HL-60 (cell line): ENCODE measurements at regions not wholly inside any gene's neighbourhood (a gene's known extent, or its start where the extent isn't known, plus 50 kb on each side); places are given as distances from the start of the nearest gene placed in this dataset.

Source experiments
- DNase-seq, 2 experiments: peaks; one replicate each; pipeline ENCODE4 v3.0.0-alpha.2; 2010 to 2020; ENCODE audit warnings: low read depth in 1 of 2, low spot score in 1 of 2
- H3K27ac ChIP-seq: fragments of 250-450 bp; sonication (Bioruptor Pico); replicated peaks from 2 replicates; pipeline ENCODE4 v1.5.1; 2020; ENCODE audit warnings: mild to moderate bottlenecking, moderate library complexity
- H3K27me3 ChIP-seq: fragments of 250-450 bp; sonication (Bioruptor Pico); 2 replicates; pipeline ENCODE4 v1.5.1; 2021; ENCODE audit warnings: mild to moderate bottlenecking, moderate library complexity; ENCODE audit not compliant: insufficient read depth, poor library complexity, severe bottlenecking
- H3K4me3 ChIP-seq: replicated peaks from 2 replicates; pipeline ENCODE4 v1.5.1; 2011; ENCODE audit warnings: mild to moderate bottlenecking, control low read depth, low read length; ENCODE audit not compliant: insufficient read depth
- GABPA ChIP-seq: IDR thresholded peaks from 2 replicates; pipeline ENCODE4 v1.6.1; 2012; ENCODE audit warnings: low read depth
- POLR2AphosphoS5 ChIP-seq: IDR thresholded peaks from 2 replicates; pipeline ENCODE4 v1.6.1; 2012; ENCODE audit warnings: low read depth
- SPI1 ChIP-seq: IDR thresholded peaks from 2 replicates; pipeline ENCODE4 v1.6.1; 2012; ENCODE audit warnings: low read depth, mild to moderate bottlenecking, borderline replicate concordance
- TF ChIP-seq, protein P1 (sequence below): IDR thresholded peaks from one replicate; pipeline ENCODE4 v1.5.1; 2011; ENCODE audit warnings: low read length, control low read depth, inconsistent platforms; ENCODE audit not compliant: insufficient read depth
- TF ChIP-seq, protein P2 (sequence below): IDR thresholded peaks from 2 replicates; pipeline ENCODE4 v1.6.1; 2012; ENCODE audit warnings: low read depth; ENCODE audit not compliant: insufficient replicate concordance

DNA sequence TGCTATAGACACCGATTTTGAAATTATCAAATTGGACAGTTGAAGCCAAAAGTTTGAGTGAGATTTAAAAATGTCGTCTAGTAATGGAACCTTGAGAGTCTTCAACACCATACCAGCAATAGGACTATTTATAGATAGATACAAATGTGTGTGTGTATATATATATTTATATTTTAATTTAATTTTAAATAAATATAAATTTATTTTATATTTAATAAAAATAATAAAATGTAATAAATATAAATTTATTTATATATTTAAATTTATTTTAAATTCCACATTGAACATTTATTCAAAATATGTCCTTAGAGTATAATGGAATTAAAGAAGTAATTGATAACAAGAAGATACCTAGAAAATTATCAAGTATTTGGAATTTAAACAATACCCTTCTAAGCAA lies 221.9 kb upstream of the CXXC4 start:
- no peak for DNase-seq
- H3K27me3 ChIP-seq = no peaks in the 10 kb centered on the region
- TF ChIP-seq GABPA (no peak), POLR2AphosphoS5 (no peak), SPI1 (no peak)
- TF ChIP-seq, protein P1, sequence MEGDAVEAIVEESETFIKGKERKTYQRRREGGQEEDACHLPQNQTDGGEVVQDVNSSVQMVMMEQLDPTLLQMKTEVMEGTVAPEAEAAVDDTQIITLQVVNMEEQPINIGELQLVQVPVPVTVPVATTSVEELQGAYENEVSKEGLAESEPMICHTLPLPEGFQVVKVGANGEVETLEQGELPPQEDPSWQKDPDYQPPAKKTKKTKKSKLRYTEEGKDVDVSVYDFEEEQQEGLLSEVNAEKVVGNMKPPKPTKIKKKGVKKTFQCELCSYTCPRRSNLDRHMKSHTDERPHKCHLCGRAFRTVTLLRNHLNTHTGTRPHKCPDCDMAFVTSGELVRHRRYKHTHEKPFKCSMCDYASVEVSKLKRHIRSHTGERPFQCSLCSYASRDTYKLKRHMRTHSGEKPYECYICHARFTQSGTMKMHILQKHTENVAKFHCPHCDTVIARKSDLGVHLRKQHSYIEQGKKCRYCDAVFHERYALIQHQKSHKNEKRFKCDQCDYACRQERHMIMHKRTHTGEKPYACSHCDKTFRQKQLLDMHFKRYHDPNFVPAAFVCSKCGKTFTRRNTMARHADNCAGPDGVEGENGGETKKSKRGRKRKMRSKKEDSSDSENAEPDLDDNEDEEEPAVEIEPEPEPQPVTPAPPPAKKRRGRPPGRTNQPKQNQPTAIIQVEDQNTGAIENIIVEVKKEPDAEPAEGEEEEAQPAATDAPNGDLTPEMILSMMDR = no peak
- TF ChIP-seq, protein P2, sequence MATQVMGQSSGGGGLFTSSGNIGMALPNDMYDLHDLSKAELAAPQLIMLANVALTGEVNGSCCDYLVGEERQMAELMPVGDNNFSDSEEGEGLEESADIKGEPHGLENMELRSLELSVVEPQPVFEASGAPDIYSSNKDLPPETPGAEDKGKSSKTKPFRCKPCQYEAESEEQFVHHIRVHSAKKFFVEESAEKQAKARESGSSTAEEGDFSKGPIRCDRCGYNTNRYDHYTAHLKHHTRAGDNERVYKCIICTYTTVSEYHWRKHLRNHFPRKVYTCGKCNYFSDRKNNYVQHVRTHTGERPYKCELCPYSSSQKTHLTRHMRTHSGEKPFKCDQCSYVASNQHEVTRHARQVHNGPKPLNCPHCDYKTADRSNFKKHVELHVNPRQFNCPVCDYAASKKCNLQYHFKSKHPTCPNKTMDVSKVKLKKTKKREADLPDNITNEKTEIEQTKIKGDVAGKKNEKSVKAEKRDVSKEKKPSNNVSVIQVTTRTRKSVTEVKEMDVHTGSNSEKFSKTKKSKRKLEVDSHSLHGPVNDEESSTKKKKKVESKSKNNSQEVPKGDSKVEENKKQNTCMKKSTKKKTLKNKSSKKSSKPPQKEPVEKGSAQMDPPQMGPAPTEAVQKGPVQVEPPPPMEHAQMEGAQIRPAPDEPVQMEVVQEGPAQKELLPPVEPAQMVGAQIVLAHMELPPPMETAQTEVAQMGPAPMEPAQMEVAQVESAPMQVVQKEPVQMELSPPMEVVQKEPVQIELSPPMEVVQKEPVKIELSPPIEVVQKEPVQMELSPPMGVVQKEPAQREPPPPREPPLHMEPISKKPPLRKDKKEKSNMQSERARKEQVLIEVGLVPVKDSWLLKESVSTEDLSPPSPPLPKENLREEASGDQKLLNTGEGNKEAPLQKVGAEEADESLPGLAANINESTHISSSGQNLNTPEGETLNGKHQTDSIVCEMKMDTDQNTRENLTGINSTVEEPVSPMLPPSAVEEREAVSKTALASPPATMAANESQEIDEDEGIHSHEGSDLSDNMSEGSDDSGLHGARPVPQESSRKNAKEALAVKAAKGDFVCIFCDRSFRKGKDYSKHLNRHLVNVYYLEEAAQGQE = no peak
- no peak overlapping the region for H3K27ac ChIP-seq
- H3K4me3 ChIP-seq = no peak overlapping the region

DNA sequence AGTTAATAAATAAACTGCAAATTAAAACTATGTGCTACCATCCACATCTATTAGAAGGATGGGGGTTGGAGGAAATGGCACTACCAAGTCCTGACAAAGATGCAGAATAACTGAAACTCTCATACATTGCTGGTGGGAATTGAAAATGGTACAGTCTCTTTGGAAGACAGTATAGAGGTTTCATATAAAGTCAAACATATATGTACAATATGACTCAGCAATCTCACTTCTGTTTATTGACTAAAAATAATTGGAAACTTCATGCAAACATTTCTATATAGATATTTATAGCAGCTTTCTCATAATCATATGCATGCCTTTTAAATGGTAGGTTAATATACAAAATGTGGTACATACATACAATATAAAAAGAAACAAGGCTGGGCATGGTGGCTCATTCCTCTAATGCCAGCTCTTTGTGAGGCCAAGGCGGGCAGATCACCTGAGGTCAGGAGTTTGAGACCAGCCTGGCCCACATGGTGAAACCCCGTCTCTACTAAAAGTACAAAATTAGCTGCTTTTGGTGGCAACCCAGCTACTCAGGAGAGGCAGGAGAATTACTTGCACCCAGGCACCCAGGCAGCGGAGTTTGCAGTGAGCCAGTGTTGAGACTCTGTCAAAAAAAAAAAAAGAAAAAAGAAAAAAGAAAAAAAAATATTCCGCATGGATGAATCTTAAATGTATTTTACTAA lies 225.0 kb upstream of the CXXC4 start:
- TF ChIP-seq, protein P2 = no peak
- TF ChIP-seq GABPA (no peak), SPI1 (no peak), POLR2AphosphoS5 (no peak)
- TF ChIP-seq, protein P1 = no peak
- Histone ChIP-seq H3K4me3 (no peak overlapping the region), H3K27ac (no peak overlapping the region), H3K27me3 (no peaks in the 10 kb centered on the region)
- DNase-seq = no peak

DNA sequence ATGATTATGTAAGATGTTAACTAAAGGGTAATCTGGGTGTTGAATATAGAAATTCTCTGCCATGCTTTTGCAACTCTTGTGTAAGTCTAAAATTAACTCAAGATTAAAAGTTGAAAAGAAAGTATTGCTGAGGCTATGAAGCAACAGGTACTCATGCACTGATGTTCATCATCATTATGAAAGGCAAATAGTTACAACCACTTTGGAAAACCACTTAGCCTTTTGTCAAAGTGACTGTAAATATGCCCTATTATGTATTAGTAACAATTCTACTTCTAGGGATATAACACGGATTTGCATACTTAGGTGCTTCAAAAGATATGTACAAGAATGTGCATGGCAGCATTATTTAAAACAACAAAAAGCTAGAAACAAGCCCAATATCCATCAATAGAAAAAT lies 227.8 kb upstream of the CXXC4 start:
- no peak for DNase-seq
- no peak overlapping the region for H3K4me3 ChIP-seq
- H3K27ac ChIP-seq = no peak overlapping the region
- H3K27me3 ChIP-seq = no peaks in the 10 kb centered on the region
- TF ChIP-seq GABPA (no peak), POLR2AphosphoS5 (no peak), SPI1 (no peak)
- TF ChIP-seq, protein P2 = no peak
- TF ChIP-seq, protein P1 = no peak
